NOMO-1 (cell line): ENCODE measurements at regions not wholly inside any gene's neighbourhood (a gene's known extent, or its start where the extent isn't known, plus 50 kb on each side); places are given as distances from the start of the nearest gene placed in this dataset.
"Not testable (repeated sequence)": the region's sequence is repeated elsewhere in the genome, so short reads cannot be mapped to it uniquely, and the experiment has no call there.

Experiments used
- DNase-seq, 2 experiments: peaks; one replicate each; lab custom pipeline; 2025; ENCODE audit not compliant: unreplicated experiment in 2 of 2; lab: John Stamatoyannopoulos, UW

GRCh38 chr3:144771381-144771870 lies 799.8 kb downstream of the DIPK2A start:
- DNase-seq: no peak

GRCh38 chr3:144772372-144772771 lies 800.7 kb downstream of the DIPK2A start:
- DNase-seq: no peak

- no peak for DNase-seq
Measured at GRCh38 chr3:144773350-144773749, 801.7 kb downstream of the DIPK2A start.

GRCh38 chr3:144774897-144775296 lies 803.3 kb downstream of the DIPK2A start:
- no peak for DNase-seq

- no peak for DNase-seq
Measured at GRCh38 chr3:144775551-144775950, 803.9 kb downstream of the DIPK2A start.

GRCh38 chr3:144777906-144778305 lies 806.3 kb downstream of the DIPK2A start:
- no peak for DNase-seq

GRCh38 chr3:144791034-144791433 lies 819.4 kb downstream of the DIPK2A start:
- no peak for DNase-seq

GRCh38 chr3:144801890-144802289 lies 830.3 kb downstream of the DIPK2A start:
- DNase-seq: no peak

- peak; percentile 93 to 96 for DNase-seq
Measured at GRCh38 chr3:144809380-144809779, 837.8 kb downstream of the DIPK2A start.

- peak in 1 of 2 experiments; percentile 58 for DNase-seq
Measured at GRCh38 chr3:144810160-144810559, 838.5 kb downstream of the DIPK2A start.

- DNase-seq: no peak
Measured at GRCh38 chr3:144815655-144816054, 844.0 kb downstream of the DIPK2A start.

GRCh38 chr3:144816323-144816722 lies 844.7 kb downstream of the DIPK2A start:
- DNase-seq: no peak

GRCh38 chr3:144818973-144819372 lies 847.4 kb downstream of the DIPK2A start:
- DNase-seq: no peak

GRCh38 chr3:144820232-144820631 lies 848.6 kb downstream of the DIPK2A start:
- DNase-seq: not testable (repeated sequence)

GRCh38 chr3:144820726-144821125 lies 849.1 kb downstream of the DIPK2A start:
- no peak for DNase-seq

GRCh38 chr3:144821583-144821982 lies 850.0 kb downstream of the DIPK2A start:
- DNase-seq: peak in 1 of 2 experiments; percentile 54

GRCh38 chr3:144822671-144823070 lies 851.0 kb downstream of the DIPK2A start:
- no peak for DNase-seq

GRCh38 chr3:144831955-144832716 lies 860.5 kb downstream of the DIPK2A start:
- no peak for DNase-seq

GRCh38 chr3:144839991-144840390 lies 868.4 kb downstream of the DIPK2A start:
- DNase-seq: no peak

GRCh38 chr3:144840866-144841265 lies 869.2 kb downstream of the DIPK2A start:
- DNase-seq: no peak

- DNase-seq: peak; percentile 61 to 91
Measured at GRCh38 chr3:144843099-144843498, 871.5 kb downstream of the DIPK2A start.

GRCh38 chr3:144852999-144853398 lies 881.4 kb downstream of the DIPK2A start:
- peak in 1 of 2 experiments; percentile 40 for DNase-seq
